ENCODE measurements at regions not wholly inside any gene's neighbourhood (a gene's known extent, or its start where the extent isn't known, plus 50 kb on each side); places are given as distances from the start of the nearest gene placed in this dataset.
"Not testable (repeated sequence)": the region's sequence is repeated elsewhere in the genome, so short reads cannot be mapped to it uniquely, and the experiment has no call there.

- no peak for DNase-seq (ENCODE audit: low spot score)
These were observed 115.2 kb upstream of the MDFIC start for GRCh38 chr7:114806590-114807162.

GRCh38 chr7:114812570-114812969 lies 109.3 kb upstream of the MDFIC start:
- DNase-seq (ENCODE audit: low spot score), result no peak

GRCh38 chr7:114813624-114814023 lies 108.3 kb upstream of the MDFIC start:
- DNase-seq (ENCODE audit: low spot score), result no peak

- not testable (repeated sequence) for DNase-seq (ENCODE audit: low spot score)
These were observed 104.9 kb upstream of the MDFIC start for GRCh38 chr7:114817036-114817435.

GRCh38 chr7:114818501-114818900 lies 103.4 kb upstream of the MDFIC start:
- peak; percentile 68 for DNase-seq (ENCODE audit: low spot score)

- peak; percentile 78 for DNase-seq (ENCODE audit: low spot score)
These were observed 102.1 kb upstream of the MDFIC start for GRCh38 chr7:114819616-114820362.

GRCh38 chr7:114821030-114821900 lies 100.6 kb upstream of the MDFIC start:
- no peak for DNase-seq (ENCODE audit: low spot score)

- no peak for DNase-seq (ENCODE audit: low spot score)
These were observed 99.8 kb upstream of the MDFIC start for GRCh38 chr7:114822131-114822530.

- no peak for DNase-seq (ENCODE audit: low spot score)
These were observed 99.0 kb upstream of the MDFIC start for GRCh38 chr7:114822844-114823243.

GRCh38 chr7:114823290-114823689 lies 98.6 kb upstream of the MDFIC start:
- no peak for DNase-seq (ENCODE audit: low spot score)

- no peak for DNase-seq (ENCODE audit: low spot score)
These were observed 96.4 kb upstream of the MDFIC start for GRCh38 chr7:114825423-114825951.

- DNase-seq (ENCODE audit: low spot score), result no peak
These were observed 90.9 kb upstream of the MDFIC start for GRCh38 chr7:114830952-114831351.

- no peak for DNase-seq (ENCODE audit: low spot score)
These were observed 88.8 kb upstream of the MDFIC start for GRCh38 chr7:114832906-114833595.

- DNase-seq (ENCODE audit: low spot score), result no peak
These were observed 86.6 kb upstream of the MDFIC start for GRCh38 chr7:114835303-114835702.

- DNase-seq (ENCODE audit: low spot score), result no peak
These were observed 86.0 kb upstream of the MDFIC start for GRCh38 chr7:114835861-114836260.

GRCh38 chr7:114842551-114843065 lies 79.3 kb upstream of the MDFIC start:
- DNase-seq (ENCODE audit: low spot score), result no peak

GRCh38 chr7:114843102-114843501 lies 78.8 kb upstream of the MDFIC start:
- no peak for DNase-seq (ENCODE audit: low spot score)

GRCh38 chr7:114851406-114852061 lies 70.4 kb upstream of the MDFIC start:
- no peak for DNase-seq (ENCODE audit: low spot score)

GRCh38 chr7:114852293-114852692 lies 69.6 kb upstream of the MDFIC start:
- no peak for DNase-seq (ENCODE audit: low spot score)

- DNase-seq (ENCODE audit: low spot score), result no peak
These were observed 68.7 kb upstream of the MDFIC start for GRCh38 chr7:114853189-114853588.

GRCh38 chr7:114854369-114854768 lies 67.5 kb upstream of the MDFIC start:
- DNase-seq (ENCODE audit: low spot score), result no peak

Measured in AG20443 (cell line).